ENCODE measurements at regions not wholly inside any gene's neighbourhood (a gene's known extent, or its start where the extent isn't known, plus 50 kb on each side); places are given as distances from the start of the nearest gene placed in this dataset.
"Not testable (repeated sequence)": the region's sequence is repeated elsewhere in the genome, so short reads cannot be mapped to it uniquely, and the experiment has no call there.

DNA sequence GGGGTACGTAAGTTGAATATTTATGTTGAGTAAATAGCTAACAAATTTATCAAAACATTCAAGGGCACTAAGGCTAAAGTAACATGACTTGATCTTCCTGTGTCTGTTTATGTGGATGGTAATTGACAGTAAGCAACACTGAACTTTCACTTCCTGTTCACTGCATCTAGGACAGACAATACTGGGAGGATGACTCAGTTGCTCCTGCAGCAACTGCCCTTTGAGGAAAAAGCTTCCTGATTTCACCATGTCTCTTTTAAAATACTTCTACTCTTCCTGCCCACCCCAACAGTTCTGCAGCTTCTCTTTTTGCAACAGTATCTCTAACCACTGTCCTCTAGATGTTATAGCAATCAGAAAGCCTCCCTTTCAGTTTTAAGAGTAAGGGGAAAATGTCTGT, 76.6 kb upstream of the HGF start:
- H3K9me3 ChIP-seq (ENCODE audit: low read length) = no peaks in the 10 kb centered on the region
- H3K36me3 Mint-ChIP-seq = no peaks in the 10 kb centered on the region
- no peak overlapping the region for H3K4me3 Mint-ChIP-seq
- peaks cover 3 to 18% (median 5%) of the 10 kb centered on the region in 5 donors for H3K9me3 Mint-ChIP-seq
- H3K4me1 Mint-ChIP-seq = no peaks in the 10 kb centered on the region
- DNase-seq = no peak
- CTCF ChIA-PET = no interaction called here
- H3K4me3 ChIP-seq (ENCODE audit: low read length) = no peak overlapping the region
- H3K27me3 Mint-ChIP-seq = no peaks in the 10 kb centered on the region
- H3K4me1 ChIP-seq (ENCODE audit: insufficient read depth, low read length) = no peaks in the 10 kb centered on the region
- no peak overlapping the region for H3K27ac Mint-ChIP-seq
- POLR2A ChIA-PET = no interaction called here
- H3K36me3 ChIP-seq (ENCODE audit: insufficient read depth, low read length) = no peaks in the 10 kb centered on the region
- no peaks in the 10 kb centered on the region for H3K27me3 ChIP-seq (ENCODE audit: insufficient read depth, low read length, poor library complexity, severe bottlenecking)
- H3K27ac ChIP-seq (ENCODE audit: low read depth, low read length) = no peak overlapping the region

DNA sequence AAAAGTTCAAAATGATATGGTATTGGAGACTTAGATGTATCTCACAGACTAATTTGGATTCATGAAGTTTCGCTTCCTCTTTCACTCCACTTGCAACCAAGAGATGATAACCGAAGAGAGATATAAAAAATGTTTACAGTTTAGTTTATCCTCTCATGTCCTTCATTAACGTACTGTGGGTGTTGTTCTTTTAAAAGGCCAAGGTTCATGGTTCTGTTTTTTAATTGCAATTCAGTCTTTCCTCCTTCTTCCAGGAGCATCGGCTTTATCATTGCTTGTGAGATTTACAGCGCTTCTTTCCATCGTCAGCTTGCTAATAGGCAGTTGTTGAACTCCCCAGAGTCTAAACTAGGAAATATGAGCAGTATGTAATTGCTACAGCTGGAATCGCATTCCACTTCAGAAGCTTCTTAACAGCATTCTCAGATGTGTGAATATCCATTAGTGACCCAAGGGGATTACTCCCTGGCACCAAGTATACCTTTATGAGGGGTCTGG, 75.9 kb upstream of the HGF start:
- Histone ChIP-seq H3K27me3 (ENCODE audit: insufficient read depth, low read length, poor library complexity, severe bottlenecking) (no peaks in the 10 kb centered on the region), H3K4me3 (ENCODE audit: low read length) (no peak overlapping the region), H3K36me3 (ENCODE audit: insufficient read depth, low read length) (no peaks in the 10 kb centered on the region), H3K4me1 (ENCODE audit: insufficient read depth, low read length) (no peaks in the 10 kb centered on the region), H3K27ac (ENCODE audit: low read depth, low read length) (no peak overlapping the region), H3K9me3 (ENCODE audit: low read length) (no peaks in the 10 kb centered on the region)
- H3K27me3 Mint-ChIP-seq = no peaks in the 10 kb centered on the region
- H3K27ac Mint-ChIP-seq = no peak overlapping the region
- DNase-seq = no peak
- ChIA-PET CTCF (no interaction called here), POLR2A (no interaction called here)
- H3K4me3 Mint-ChIP-seq = no peak overlapping the region
- no peaks in the 10 kb centered on the region for H3K4me1 Mint-ChIP-seq
- H3K9me3 Mint-ChIP-seq = peaks cover 3 to 18% (median 8%) of the 10 kb centered on the region in 5 donors
- no peaks in the 10 kb centered on the region for H3K36me3 Mint-ChIP-seq

DNA sequence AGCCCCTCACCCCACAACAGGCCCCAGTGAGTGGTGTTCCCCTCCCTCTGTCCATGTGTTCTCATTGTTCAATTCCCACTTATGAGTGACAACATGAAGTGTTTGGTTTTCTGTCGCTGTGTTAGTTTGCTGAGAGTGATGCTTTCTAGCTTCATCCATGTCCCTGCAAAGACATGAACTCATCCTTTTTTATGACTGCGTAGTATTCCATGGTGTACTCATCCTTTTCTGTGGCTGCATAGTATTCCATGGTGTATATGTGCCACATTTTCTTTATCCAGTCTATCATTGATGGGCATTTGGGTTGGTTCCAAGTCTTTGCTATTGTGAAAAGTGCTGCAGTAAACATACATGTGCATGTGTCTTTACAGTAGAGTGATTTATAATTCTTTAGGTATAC, 73.8 kb upstream of the HGF start:
- H3K36me3 ChIP-seq (ENCODE audit: insufficient read depth, low read length); H3K27me3 Mint-ChIP-seq; H3K4me1 Mint-ChIP-seq; H3K9me3 ChIP-seq (ENCODE audit: low read length); DNase-seq; CTCF ChIA-PET; H3K27ac Mint-ChIP-seq; H3K4me1 ChIP-seq (ENCODE audit: insufficient read depth, low read length); H3K4me3 Mint-ChIP-seq; POLR2A ChIA-PET; H3K27me3 ChIP-seq (ENCODE audit: insufficient read depth, low read length, poor library complexity, severe bottlenecking); H3K27ac ChIP-seq (ENCODE audit: low read depth, low read length); H3K36me3 Mint-ChIP-seq; H3K4me3 ChIP-seq (ENCODE audit: low read length): not testable (repeated sequence)
- peaks cover 1 to 18% (median 9%) of the 10 kb centered on the region in 5 donors for H3K9me3 Mint-ChIP-seq

DNA sequence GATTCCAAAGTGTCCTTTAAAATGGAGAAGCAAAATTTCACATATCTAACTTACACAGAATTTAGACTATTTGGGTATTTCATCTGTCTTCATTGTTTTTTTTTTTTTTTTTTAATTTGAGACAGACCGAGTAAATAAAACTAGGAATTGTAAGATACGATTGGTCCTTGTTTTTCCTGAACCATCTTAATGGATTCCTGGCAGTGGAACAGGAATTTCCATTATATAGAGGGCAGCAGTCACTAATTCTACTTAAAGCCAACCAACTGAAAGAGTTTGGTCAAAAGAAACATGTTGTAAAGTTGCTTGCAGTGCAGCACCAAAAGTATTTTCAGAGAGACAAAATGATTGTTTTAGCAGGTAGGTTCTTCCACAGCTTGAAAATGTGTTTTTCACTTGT, 72.5 kb upstream of the HGF start:
- Mint-ChIP-seq H3K27me3 (no peaks in the 10 kb centered on the region), H3K4me1 (no peaks in the 10 kb centered on the region), H3K4me3 (no peak overlapping the region), H3K27ac (no peak overlapping the region), H3K36me3 (no peaks in the 10 kb centered on the region), H3K9me3 (peaks cover 0 to 18% (median 4%) of the 10 kb centered on the region in 5 donors)
- Histone ChIP-seq H3K4me3 (ENCODE audit: low read length) (no peak overlapping the region), H3K27me3 (ENCODE audit: insufficient read depth, low read length, poor library complexity, severe bottlenecking) (no peaks in the 10 kb centered on the region), H3K36me3 (ENCODE audit: insufficient read depth, low read length) (no peaks in the 10 kb centered on the region), H3K4me1 (ENCODE audit: insufficient read depth, low read length) (no peaks in the 10 kb centered on the region), H3K27ac (ENCODE audit: low read depth, low read length) (no peak overlapping the region), H3K9me3 (ENCODE audit: low read length) (no peaks in the 10 kb centered on the region)
- ChIA-PET CTCF (no interaction called here), POLR2A (no interaction called here)
- no peak for DNase-seq

DNA sequence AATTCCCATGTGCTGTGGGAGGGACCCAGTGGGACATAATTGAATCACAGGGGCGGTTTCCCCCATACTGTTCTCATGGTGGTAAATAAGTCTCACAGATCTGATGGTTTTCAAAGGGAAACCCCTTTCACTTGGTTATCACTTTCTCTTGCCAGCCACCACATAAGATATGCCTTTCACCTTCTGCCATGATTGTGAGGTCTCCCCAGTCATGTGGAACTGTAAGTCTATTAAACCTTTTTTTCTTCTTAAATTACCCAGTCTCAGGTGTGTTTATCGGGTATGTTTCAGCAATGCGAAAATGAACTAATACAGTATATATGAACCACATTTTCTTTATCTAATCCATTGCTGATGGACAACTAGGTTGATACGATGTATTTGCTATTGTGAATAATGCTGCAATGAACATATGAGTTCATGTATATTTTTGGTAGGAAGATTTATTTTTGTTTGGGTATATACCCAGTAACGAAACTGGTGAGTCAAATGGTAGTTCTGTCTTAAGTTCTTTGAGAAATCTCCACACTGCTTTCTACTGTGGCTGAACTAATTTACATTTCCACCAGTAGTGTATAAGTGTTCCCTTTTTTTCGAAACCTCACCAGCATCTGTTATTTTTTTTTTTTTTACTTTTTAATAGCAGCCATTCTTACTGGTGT, 70.0 kb upstream of the HGF start:
- ChIA-PET CTCF (no interaction called here), POLR2A (no interaction called here)
- no peaks in the 10 kb centered on the region for H3K36me3 Mint-ChIP-seq
- no peak overlapping the region for H3K27ac Mint-ChIP-seq
- no peak for DNase-seq
- no peaks in the 10 kb centered on the region for H3K4me1 ChIP-seq (ENCODE audit: insufficient read depth, low read length)
- H3K36me3 ChIP-seq (ENCODE audit: insufficient read depth, low read length) = no peaks in the 10 kb centered on the region
- H3K27me3 ChIP-seq (ENCODE audit: insufficient read depth, low read length, poor library complexity, severe bottlenecking) = no peaks in the 10 kb centered on the region
- H3K27ac ChIP-seq (ENCODE audit: low read depth, low read length) = no peak overlapping the region
- no peaks in the 10 kb centered on the region for H3K9me3 ChIP-seq (ENCODE audit: low read length)
- peaks cover 0 to 18% (median 5%) of the 10 kb centered on the region in 5 donors for H3K9me3 Mint-ChIP-seq
- no peaks in the 10 kb centered on the region for H3K4me1 Mint-ChIP-seq
- H3K27me3 Mint-ChIP-seq = no peaks in the 10 kb centered on the region
- H3K4me3 ChIP-seq (ENCODE audit: low read length) = no peak overlapping the region
- H3K4me3 Mint-ChIP-seq = peak overlapping the region in 1 of 7 donors; percentile 46

DNA sequence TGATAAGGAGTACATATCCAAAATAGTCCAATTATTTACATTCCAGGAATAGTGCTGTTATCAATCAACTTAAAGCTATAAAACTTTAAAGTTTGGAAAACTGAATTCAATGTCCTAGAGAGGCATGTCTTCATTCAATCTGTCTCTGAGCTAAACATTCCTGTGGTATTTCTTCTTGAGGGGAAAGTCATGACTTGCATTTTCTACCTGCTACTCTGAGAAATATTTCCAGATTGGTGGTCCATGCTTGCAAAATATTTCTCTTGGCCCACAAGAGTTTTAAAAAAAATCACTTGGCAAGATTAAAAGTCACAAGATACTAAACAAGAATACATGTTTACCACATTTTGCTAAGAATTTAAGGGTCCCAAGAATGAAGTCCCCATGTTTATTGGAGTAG, 63.6 kb upstream of the HGF start:
- ChIA-PET POLR2A (no interaction called here), CTCF (no interaction called here)
- H3K27ac Mint-ChIP-seq = no peak overlapping the region
- no peaks in the 10 kb centered on the region for H3K36me3 Mint-ChIP-seq
- H3K4me3 Mint-ChIP-seq = no peak overlapping the region
- peaks cover 2 to 40% (median 11%) of the 10 kb centered on the region in 5 donors for H3K9me3 Mint-ChIP-seq
- no peak for DNase-seq
- Histone ChIP-seq H3K4me3 (ENCODE audit: low read length) (no peak overlapping the region), H3K27ac (ENCODE audit: low read depth, low read length) (no peak overlapping the region), H3K4me1 (ENCODE audit: insufficient read depth, low read length) (no peaks in the 10 kb centered on the region), H3K36me3 (ENCODE audit: insufficient read depth, low read length) (no peaks in the 10 kb centered on the region), H3K9me3 (ENCODE audit: low read length) (no peaks in the 10 kb centered on the region), H3K27me3 (ENCODE audit: insufficient read depth, low read length, poor library complexity, severe bottlenecking) (no peaks in the 10 kb centered on the region)
- H3K4me1 Mint-ChIP-seq = no peaks in the 10 kb centered on the region
- H3K27me3 Mint-ChIP-seq = no peaks in the 10 kb centered on the region

DNA sequence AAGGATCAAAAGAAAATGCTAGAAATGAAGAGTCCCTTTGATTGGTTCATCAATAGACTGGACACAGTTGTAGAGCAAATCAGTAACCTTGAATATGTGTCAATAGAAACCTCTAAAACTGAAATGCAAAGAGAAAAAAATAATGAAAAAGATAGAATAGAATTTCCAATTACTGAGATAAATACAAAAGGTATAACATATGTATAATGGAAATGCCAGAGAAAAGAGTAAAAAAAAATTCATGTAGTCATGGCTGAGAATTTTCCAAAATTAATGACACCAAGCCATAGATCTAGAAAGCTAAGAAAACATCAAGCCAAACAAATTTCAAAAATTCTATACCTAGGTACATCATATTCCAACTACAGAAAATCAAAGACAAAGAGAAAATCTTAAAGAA, 62.0 kb upstream of the HGF start:
- Histone ChIP-seq H3K4me1 (ENCODE audit: insufficient read depth, low read length) (no peaks in the 10 kb centered on the region), H3K4me3 (ENCODE audit: low read length) (no peak overlapping the region), H3K36me3 (ENCODE audit: insufficient read depth, low read length) (no peaks in the 10 kb centered on the region), H3K27me3 (ENCODE audit: insufficient read depth, low read length, poor library complexity, severe bottlenecking) (no peaks in the 10 kb centered on the region), H3K9me3 (ENCODE audit: low read length) (no peaks in the 10 kb centered on the region), H3K27ac (ENCODE audit: low read depth, low read length) (no peak overlapping the region)
- Mint-ChIP-seq H3K27me3 (no peaks in the 10 kb centered on the region), H3K36me3 (no peaks in the 10 kb centered on the region), H3K4me1 (no peaks in the 10 kb centered on the region), H3K27ac (no peak overlapping the region), H3K9me3 (peaks cover 7 to 38% (median 12%) of the 10 kb centered on the region in 5 donors), H3K4me3 (no peak overlapping the region)
- no peak for DNase-seq
- ChIA-PET POLR2A (no interaction called here), CTCF (no interaction called here)

DNA sequence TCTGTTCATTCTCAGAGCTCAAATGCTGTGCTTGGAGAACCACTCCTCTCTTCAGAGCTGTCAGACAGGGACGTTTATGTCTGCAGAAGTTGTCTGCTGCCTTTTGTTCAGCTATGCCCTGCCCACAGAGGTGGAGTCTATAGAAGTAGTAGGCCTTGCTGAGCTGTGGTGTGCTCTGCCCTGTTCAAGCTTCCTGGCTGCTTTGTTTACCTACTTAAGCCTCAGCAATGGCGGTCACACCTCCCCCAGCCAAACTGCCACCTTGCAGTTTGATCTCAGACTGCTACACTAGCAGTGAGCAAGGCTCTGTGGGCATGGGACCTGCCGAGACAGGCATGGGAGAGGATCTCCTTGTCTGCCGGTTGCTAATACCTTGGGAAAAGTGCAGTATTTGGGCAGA, 59.7 kb upstream of the HGF start:
- H3K27ac Mint-ChIP-seq; H3K36me3 ChIP-seq (ENCODE audit: insufficient read depth, low read length); H3K4me1 Mint-ChIP-seq; DNase-seq; H3K4me3 Mint-ChIP-seq; H3K4me1 ChIP-seq (ENCODE audit: insufficient read depth, low read length); CTCF ChIA-PET; H3K27me3 Mint-ChIP-seq; H3K4me3 ChIP-seq (ENCODE audit: low read length); H3K27ac ChIP-seq (ENCODE audit: low read depth, low read length); H3K27me3 ChIP-seq (ENCODE audit: insufficient read depth, low read length, poor library complexity, severe bottlenecking); H3K36me3 Mint-ChIP-seq; H3K9me3 ChIP-seq (ENCODE audit: low read length); POLR2A ChIA-PET: not testable (repeated sequence)
- H3K9me3 Mint-ChIP-seq = peaks cover 7 to 29% (median 15%) of the 10 kb centered on the region in 5 donors

DNA sequence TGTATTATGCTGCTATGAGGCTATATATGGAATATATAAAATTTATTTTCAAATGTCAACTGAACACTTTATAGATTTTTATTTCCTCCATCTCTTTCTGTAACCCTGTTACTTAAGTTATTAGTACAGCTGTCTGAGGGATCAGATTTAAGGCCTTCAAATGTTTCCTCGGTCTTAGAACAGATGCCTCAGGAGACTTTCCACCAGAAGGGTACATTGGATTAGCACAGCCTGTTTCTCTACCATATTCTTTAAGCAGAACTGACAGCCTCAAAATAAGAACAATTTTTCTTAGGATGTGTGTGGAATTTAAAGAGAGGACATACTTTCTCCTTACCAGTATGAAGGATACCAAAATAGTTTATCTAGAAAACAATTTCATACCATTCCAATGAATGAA, 53.0 kb upstream of the HGF start:
- Mint-ChIP-seq H3K9me3 (peaks cover 5 to 10% (median 6%) of the 10 kb centered on the region in 5 donors), H3K27me3 (no peaks in the 10 kb centered on the region), H3K36me3 (no peaks in the 10 kb centered on the region), H3K4me1 (no peaks in the 10 kb centered on the region), H3K4me3 (no peak overlapping the region), H3K27ac (no peak overlapping the region)
- Histone ChIP-seq H3K36me3 (ENCODE audit: insufficient read depth, low read length) (no peaks in the 10 kb centered on the region), H3K27ac (ENCODE audit: low read depth, low read length) (no peak overlapping the region), H3K27me3 (ENCODE audit: insufficient read depth, low read length, poor library complexity, severe bottlenecking) (no peaks in the 10 kb centered on the region), H3K9me3 (ENCODE audit: low read length) (no peaks in the 10 kb centered on the region), H3K4me3 (ENCODE audit: low read length) (no peak overlapping the region), H3K4me1 (ENCODE audit: insufficient read depth, low read length) (no peaks in the 10 kb centered on the region)
- no peak for DNase-seq
- ChIA-PET CTCF (no interaction called here), POLR2A (no interaction called here)

All from CD8-positive, alpha-beta memory T cell (primary cell).